ENCODE measurements at regions not wholly inside any gene's neighbourhood (a gene's known extent, or its start where the extent isn't known, plus 50 kb on each side); places are given as distances from the start of the nearest gene placed in this dataset.

DNA sequence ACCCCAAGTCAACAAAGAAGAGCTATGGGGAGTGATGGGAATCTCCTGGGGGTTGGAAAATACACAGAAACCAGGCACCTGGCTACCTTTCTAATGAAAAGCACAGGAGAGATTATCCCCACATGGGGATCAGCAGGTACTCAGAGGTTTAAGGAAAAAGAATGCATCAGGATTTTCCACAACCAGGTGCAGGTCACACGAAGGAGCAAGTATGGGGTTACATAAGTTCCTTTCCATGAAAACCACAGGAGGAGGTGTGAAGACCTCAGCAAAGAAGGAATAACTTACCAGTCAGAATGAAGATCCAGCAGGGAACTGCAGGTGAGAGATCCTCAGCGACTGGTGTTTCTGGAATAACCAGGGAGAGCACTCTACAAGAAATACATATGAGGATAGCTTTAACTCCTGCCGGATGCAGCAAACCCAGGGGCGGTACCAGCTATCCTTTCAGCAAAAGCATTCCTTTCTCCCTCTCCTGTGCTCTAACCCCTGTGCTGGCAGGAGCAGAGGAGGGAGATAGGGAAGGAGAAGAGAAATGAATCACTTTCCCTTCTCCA is 116.7 kb upstream of the TMEM106B start:
- H3K4me2 ChIP-seq (ENCODE audit: low read depth, low read length) = no peak overlapping the region
- WGBS, 2 experiments (ENCODE audit: extremely low coverage in 2 of 2, insufficient read length in 1 of 2) = 40% methylated on average over 1 of the region's 4 CpGs; no CpG with 5 or more reads in 1 of the 2 experiments
- H2BK15ac ChIP-seq (ENCODE audit: low read depth, low read length) = no peak overlapping the region
- no peak overlapping the region for H3K4ac ChIP-seq (ENCODE audit: low read depth, low read length)
- H2BK120ac ChIP-seq (ENCODE audit: low read depth, low read length) = no peak overlapping the region
- no peaks in the 10 kb centered on the region for H4K20me1 ChIP-seq (ENCODE audit: insufficient read depth, low read length)
- H3K18ac ChIP-seq (ENCODE audit: low read depth, low read length) = no peak overlapping the region
- CTCF ChIA-PET = no interaction called here
- no peaks in the 10 kb centered on the region for H3K9me3 ChIP-seq (ENCODE audit: control insufficient read depth, insufficient read depth, low read length)
- intact Hi-C loops (cut with micrococcal nuclease) (no loop called here), in situ Hi-C loops (cut with MboI; ENCODE audit: low sequenced_read_pairs) (no loop called here), dilution Hi-C loops (cut with HindIII; ENCODE audit: low sequenced_read_pairs, unreplicated experiment) (no loop called here)
- H2BK20ac ChIP-seq (ENCODE audit: low read depth, low read length) = no peak overlapping the region
- H3K27me3 ChIP-seq (ENCODE audit: control insufficient read depth, insufficient read depth, low read length) = no peaks in the 10 kb centered on the region
- H3K36me3 ChIP-seq (ENCODE audit: control insufficient read depth, insufficient read depth, low read length) = no peaks in the 10 kb centered on the region
- H4K91ac ChIP-seq (ENCODE audit: insufficient read depth, low read depth, low read length) = no peak overlapping the region
- no peak overlapping the region for H3K14ac ChIP-seq (replicated peaks; ENCODE audit: low read depth, low read length)
- no peak overlapping the region for H3K27ac ChIP-seq (ENCODE audit: insufficient read depth, low read length)
- peak overlapping the region; percentile 56 for H2AFZ ChIP-seq (replicated peaks; ENCODE audit: low read length, poor library complexity)
- no peak overlapping the region for H4K5ac ChIP-seq (ENCODE audit: low read depth, low read length)
- H4K8ac ChIP-seq (ENCODE audit: low read depth in 2 of 2, low read length in 2 of 2) = no peak overlapping the region
- H2AK9ac ChIP-seq (replicated peaks; ENCODE audit: low read depth, low read length, poor library complexity) = no peak overlapping the region
- no peak overlapping the region for H3K23ac ChIP-seq (ENCODE audit: low read depth, low read length)
- ATAC-seq (ENCODE audit: low read depth) (no peak), DNase-seq (no peak)
- TF ChIP-seq MAFK (IDR thresholded peaks at IDR 0.05; ENCODE audit: low read depth, low read length) (no peak), RCOR1 (IDR thresholded peaks at IDR 0.05; ENCODE audit: insufficient replicate concordance, low read length) (no peak), CEBPB (IDR thresholded peaks at IDR 0.05; ENCODE audit: low read depth, low read length) (no peak), MAZ (IDR thresholded peaks at IDR 0.05; ENCODE audit: borderline replicate concordance, low read depth, low read length) (no peak), RAD21 (IDR thresholded peaks at IDR 0.05; ENCODE audit: low read length) (no peak)
- TF ChIP-seq, protein P1, sequence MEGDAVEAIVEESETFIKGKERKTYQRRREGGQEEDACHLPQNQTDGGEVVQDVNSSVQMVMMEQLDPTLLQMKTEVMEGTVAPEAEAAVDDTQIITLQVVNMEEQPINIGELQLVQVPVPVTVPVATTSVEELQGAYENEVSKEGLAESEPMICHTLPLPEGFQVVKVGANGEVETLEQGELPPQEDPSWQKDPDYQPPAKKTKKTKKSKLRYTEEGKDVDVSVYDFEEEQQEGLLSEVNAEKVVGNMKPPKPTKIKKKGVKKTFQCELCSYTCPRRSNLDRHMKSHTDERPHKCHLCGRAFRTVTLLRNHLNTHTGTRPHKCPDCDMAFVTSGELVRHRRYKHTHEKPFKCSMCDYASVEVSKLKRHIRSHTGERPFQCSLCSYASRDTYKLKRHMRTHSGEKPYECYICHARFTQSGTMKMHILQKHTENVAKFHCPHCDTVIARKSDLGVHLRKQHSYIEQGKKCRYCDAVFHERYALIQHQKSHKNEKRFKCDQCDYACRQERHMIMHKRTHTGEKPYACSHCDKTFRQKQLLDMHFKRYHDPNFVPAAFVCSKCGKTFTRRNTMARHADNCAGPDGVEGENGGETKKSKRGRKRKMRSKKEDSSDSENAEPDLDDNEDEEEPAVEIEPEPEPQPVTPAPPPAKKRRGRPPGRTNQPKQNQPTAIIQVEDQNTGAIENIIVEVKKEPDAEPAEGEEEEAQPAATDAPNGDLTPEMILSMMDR (conservative IDR thresholded peaks at IDR 0.05; ENCODE audit: low read depth, low read length) = no peak
- H3K9me1 ChIP-seq (ENCODE audit: insufficient read depth, low read length) = no peaks in the 10 kb centered on the region; the same call in 1 of the 2 replicates
- H3K79me1 ChIP-seq (ENCODE audit: low read depth in 1 of 2, low read length in 2 of 2) = no peaks in the 10 kb centered on the region
- no peak overlapping the region for H2BK5ac ChIP-seq (ENCODE audit: low read depth, low read length, poor library complexity, severe bottlenecking)
- no TSS peak for BruUV-seq (replicated peaks)
- POLR2A ChIA-PET (ENCODE audit: unreplicated experiment) = no interaction called here
- H3K4me1 ChIP-seq (ENCODE audit: control insufficient read depth, insufficient read depth, low read length) = no peaks in the 10 kb centered on the region
- no peak overlapping the region for H2AK5ac ChIP-seq (ENCODE audit: low read depth, low read length)
- no peak overlapping the region for H3K4me3 ChIP-seq (ENCODE audit: insufficient read depth, low read depth, low read length)
- no peak overlapping the region for H3K9ac ChIP-seq (ENCODE audit: low read depth, low read length)
- H3K56ac ChIP-seq (ENCODE audit: extremely low read depth, insufficient read depth, low read length) = no peak overlapping the region
